Stimulated activated naive CD8-positive, alpha-beta T cell treated with anti-CD3 and anti-CD28 coated beads, Interleukin-15, amount 100 ng/mL, for 72 hours (primary cell): ENCODE measurements at regions not wholly inside any gene's neighbourhood (a gene's known extent, or its start where the extent isn't known, plus 50 kb on each side); places are given as distances from the start of the nearest gene placed in this dataset.

Experiments
- ATAC-seq: fragments of 150-1000 bp; cut with Tn5 transposase; 2 replicates; pipeline ENCODE4 v1.10.0; 2021; ENCODE audit warnings: mild to moderate bottlenecking, moderate library complexity
- DNase-seq, 2 donors: peaks; one replicate each; pipeline ENCODE4 v3.0.0; 2021 to 2022
- H3K27ac Mint-ChIP-seq, 2 donors: one replicate each; pipeline ENCODE4 v1.8.0; 2022; ENCODE audit warnings: mild to moderate bottlenecking in 2 of 2, mixed read lengths in 2 of 2, moderate library complexity in 2 of 2
- H3K27me3 Mint-ChIP-seq: one replicate; pipeline ENCODE4 v1.8.0; 2022; ENCODE audit warnings: mixed read lengths
- H3K4me1 Mint-ChIP-seq: one replicate; pipeline ENCODE4 v1.8.0; 2022; ENCODE audit warnings: mild to moderate bottlenecking, mixed read lengths
- H3K4me3 Mint-ChIP-seq, 2 donors: one replicate each; pipeline ENCODE4 v1.8.0; 2022; ENCODE audit warnings: mild to moderate bottlenecking in 2 of 2, mixed read lengths in 2 of 2, moderate library complexity in 1 of 2
- H3K9me3 Mint-ChIP-seq, 2 donors: one replicate each; pipeline ENCODE4 v1.8.0; 2022; ENCODE audit warnings: mixed read lengths in 2 of 2

DNA sequence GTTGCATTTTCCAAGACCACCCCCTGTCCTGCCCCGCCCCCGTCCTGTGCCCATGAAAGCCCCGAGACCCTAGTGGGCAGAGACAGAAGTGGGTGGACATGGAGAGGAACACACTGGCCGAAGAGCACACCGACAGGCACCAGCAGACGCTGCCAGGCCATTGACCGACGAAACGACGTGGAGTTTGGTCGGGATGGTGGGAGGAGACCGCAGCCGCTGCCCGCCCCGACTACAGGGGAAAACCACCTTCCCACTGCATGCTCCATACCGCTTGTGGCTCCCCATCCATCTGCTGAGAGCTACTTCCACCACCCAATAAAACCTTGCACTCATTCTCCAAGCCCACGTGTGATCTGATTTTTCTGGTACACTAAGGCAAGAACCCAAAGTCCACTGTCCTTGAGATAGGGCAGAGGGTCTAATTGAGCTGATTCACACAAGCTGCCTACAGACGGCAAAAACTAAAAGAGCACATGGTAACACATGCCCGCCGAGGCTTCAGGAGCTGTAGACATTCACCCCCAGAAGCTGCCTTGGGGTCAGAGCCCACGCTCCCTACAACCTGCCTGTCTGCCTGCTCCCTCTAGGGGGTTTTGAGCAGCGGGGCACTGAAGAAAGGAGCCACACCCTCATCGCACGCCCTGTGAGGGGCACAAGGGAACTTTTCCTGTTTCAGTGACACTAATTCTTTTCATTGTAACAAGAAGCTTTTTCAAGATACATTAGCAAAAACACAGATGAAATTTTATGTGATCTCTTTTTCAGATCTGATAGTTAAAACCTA, 81.2 kb upstream of the RAB3GAP2 start:
- Mint-ChIP-seq H3K27me3 (peaks cover 14% of the 10 kb centered on the region), H3K9me3 (no peaks in the 10 kb centered on the region), H3K4me3 (no peak overlapping the region), H3K27ac (no peak overlapping the region), H3K4me1 (no peaks in the 10 kb centered on the region)
- ATAC-seq (no peak), DNase-seq (no peak)

- no peaks in the 10 kb centered on the region for H3K9me3 Mint-ChIP-seq
- no peak for ATAC-seq
- no peak overlapping the region for H3K27ac Mint-ChIP-seq
- no peaks in the 10 kb centered on the region for H3K4me1 Mint-ChIP-seq
- no peak overlapping the region for H3K4me3 Mint-ChIP-seq
- no peak for DNase-seq
- peaks cover 28% of the 10 kb centered on the region for H3K27me3 Mint-ChIP-seq
These were observed 76.0 kb upstream of the RAB3GAP2 start for GRCh38 chr1:220348211-220348610.

DNA sequence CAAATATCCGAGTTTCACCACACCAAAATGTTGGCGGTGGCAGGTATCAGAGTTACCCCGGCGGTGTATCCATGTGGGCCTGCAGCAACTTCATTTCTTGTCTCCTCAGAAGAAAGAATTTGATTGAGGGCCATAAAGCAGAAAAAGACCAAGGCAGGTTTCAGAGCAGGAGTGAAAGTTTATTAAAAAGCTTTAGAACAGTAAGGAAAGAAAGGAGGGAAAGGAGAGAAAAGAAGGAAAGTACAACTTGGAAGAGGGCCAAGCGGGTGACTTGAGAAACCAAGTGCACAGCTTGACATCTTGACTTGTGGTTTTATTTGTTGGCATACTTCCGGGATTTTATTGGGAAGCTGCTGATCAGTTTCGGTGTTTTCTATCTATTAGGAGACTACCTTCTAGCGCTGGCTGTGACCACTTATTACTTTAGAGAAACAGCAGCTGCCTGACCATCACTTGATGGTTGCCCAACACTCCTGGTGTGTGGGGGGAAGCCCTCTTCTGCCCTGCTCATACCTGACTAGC, 75.5 kb upstream of the RAB3GAP2 start:
- Mint-ChIP-seq H3K4me3 (no peak overlapping the region), H3K4me1 (no peaks in the 10 kb centered on the region), H3K27me3 (peaks cover 23% of the 10 kb centered on the region), H3K9me3 (no peaks in the 10 kb centered on the region), H3K27ac (no peak overlapping the region)
- no peak for DNase-seq
- ATAC-seq = no peak

GRCh38 chr1:220344745-220345144, 72.5 kb upstream of the RAB3GAP2 start:
- ATAC-seq (no peak), DNase-seq (no peak)
- Mint-ChIP-seq H3K4me1 (no peaks in the 10 kb centered on the region), H3K4me3 (no peak overlapping the region), H3K27me3 (peaks cover 18% of the 10 kb centered on the region), H3K27ac (no peak overlapping the region), H3K9me3 (no peaks in the 10 kb centered on the region)

DNA sequence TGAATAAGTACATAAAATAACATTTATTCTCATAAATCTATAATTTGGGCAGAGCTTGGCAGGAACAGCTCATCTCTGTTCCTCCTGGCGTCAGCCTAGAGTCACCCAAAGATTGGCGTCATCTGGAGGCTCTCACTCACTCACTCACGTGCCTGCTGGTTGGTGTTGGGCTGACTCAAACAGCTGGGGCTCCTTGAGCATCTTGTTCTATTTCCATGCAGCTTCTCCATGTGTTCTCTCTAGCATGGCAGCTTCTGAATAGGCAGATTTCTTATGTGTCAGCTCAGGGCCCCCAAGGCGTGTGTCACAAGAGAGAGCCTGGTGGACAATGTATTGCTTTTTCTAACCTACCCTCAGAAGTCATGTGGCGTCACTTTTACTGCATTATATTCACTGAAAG, 70.6 kb upstream of the RAB3GAP2 start:
- no peak overlapping the region for H3K27ac Mint-ChIP-seq
- no peaks in the 10 kb centered on the region for H3K9me3 Mint-ChIP-seq
- H3K4me3 Mint-ChIP-seq = no peak overlapping the region
- H3K4me1 Mint-ChIP-seq = no peaks in the 10 kb centered on the region
- ATAC-seq = no peak
- DNase-seq = no peak
- H3K27me3 Mint-ChIP-seq = peaks cover 18% of the 10 kb centered on the region

GRCh38 chr1:220341126-220341525, 68.9 kb upstream of the RAB3GAP2 start:
- ATAC-seq (no peak), DNase-seq (no peak)
- no peak overlapping the region for H3K4me3 Mint-ChIP-seq
- H3K27me3 Mint-ChIP-seq = peaks cover 8% of the 10 kb centered on the region
- no peaks in the 10 kb centered on the region for H3K9me3 Mint-ChIP-seq
- no peaks in the 10 kb centered on the region for H3K4me1 Mint-ChIP-seq
- no peak overlapping the region for H3K27ac Mint-ChIP-seq

DNA sequence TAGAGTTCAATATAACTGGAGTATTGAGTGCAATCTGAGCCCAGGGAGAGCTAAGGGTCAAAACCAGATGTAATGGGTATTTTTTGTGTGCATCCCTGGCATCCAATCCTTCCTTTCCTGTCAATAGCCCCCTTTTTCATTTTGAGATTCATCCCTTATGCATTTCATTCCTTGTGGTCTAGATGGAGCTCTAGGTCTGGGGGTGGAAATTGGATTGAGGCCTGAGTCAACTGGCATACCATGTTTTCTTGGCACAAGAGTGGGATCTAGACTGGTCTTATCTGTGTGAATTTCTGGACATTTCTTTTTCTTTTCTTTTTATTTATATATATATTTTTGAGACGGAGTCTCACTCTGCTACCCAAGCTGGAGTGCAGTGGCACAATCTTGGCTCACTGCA, 67.3 kb upstream of the RAB3GAP2 start:
- Mint-ChIP-seq H3K9me3 (no peaks in the 10 kb centered on the region), H3K4me3 (no peak overlapping the region), H3K27me3 (peaks cover 7% of the 10 kb centered on the region), H3K4me1 (no peaks in the 10 kb centered on the region), H3K27ac (no peak overlapping the region)
- ATAC-seq (no peak), DNase-seq (no peak)

- Mint-ChIP-seq H3K9me3 (no peaks in the 10 kb centered on the region), H3K4me1 (no peaks in the 10 kb centered on the region), H3K27ac (no peak overlapping the region), H3K4me3 (no peak overlapping the region), H3K27me3 (no peaks in the 10 kb centered on the region)
- DNase-seq (no peak), ATAC-seq (no peak)
These were observed 66.5 kb upstream of the RAB3GAP2 start for GRCh38 chr1:220338759-220339158.

GRCh38 chr1:220336391-220337031, 64.3 kb upstream of the RAB3GAP2 start:
- ATAC-seq (no peak), DNase-seq (no peak)
- peaks cover 8% of the 10 kb centered on the region for H3K27me3 Mint-ChIP-seq
- H3K27ac Mint-ChIP-seq = no peak overlapping the region
- no peaks in the 10 kb centered on the region for H3K9me3 Mint-ChIP-seq
- no peaks in the 10 kb centered on the region for H3K4me1 Mint-ChIP-seq
- no peak overlapping the region for H3K4me3 Mint-ChIP-seq

- Mint-ChIP-seq H3K27ac (no peak overlapping the region), H3K4me3 (no peak overlapping the region), H3K27me3 (peaks cover 8% of the 10 kb centered on the region), H3K4me1 (no peaks in the 10 kb centered on the region), H3K9me3 (no peaks in the 10 kb centered on the region)
- DNase-seq = no peak
- no peak for ATAC-seq
These were observed 63.4 kb upstream of the RAB3GAP2 start for GRCh38 chr1:220335668-220336067.

DNA sequence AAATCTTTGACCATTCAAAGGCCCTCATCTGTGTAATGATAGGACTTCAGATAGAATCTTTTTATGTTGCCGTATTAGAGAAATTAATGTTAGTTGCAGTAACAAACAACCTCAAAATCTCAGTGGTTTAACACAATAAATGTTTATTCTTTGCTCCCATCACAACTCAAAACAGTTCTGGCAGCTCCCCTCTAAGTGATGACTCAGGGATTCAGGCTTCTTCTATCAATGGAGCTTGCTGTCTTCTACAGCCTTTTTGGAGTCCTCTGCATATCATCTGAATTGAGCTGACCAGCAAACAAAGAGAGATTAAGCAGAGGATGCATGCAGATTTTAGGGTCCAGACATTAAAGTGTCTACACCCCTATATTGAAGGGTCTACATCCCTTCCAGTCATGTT, 59.1 kb upstream of the RAB3GAP2 start:
- no peak overlapping the region for H3K4me3 Mint-ChIP-seq
- DNase-seq = no peak
- ATAC-seq = no peak

DNA sequence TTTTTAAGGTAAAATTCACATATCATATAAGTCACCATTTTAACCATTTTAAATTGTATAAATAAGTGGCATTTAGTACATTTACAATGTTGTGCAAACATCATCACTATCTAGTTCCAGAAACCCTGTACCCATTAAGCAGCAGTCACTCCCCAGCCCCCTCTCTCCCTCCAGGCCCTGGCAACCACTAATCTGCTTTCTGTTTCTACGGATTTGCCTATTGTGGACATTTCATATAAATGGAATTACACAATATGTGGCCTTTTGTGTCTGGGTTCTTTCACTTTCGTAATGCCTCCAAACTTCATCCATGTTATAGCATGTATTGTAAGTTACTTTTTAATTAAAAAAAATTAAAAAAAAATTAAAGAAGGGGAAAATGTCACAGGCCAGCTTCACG, 58.0 kb upstream of the RAB3GAP2 start:
- no peak for DNase-seq
- Mint-ChIP-seq H3K27me3 (peaks cover 18% of the 10 kb centered on the region), H3K9me3 (no peaks in the 10 kb centered on the region), H3K27ac (no peak overlapping the region), H3K4me3 (no peak overlapping the region), H3K4me1 (no peaks in the 10 kb centered on the region)
- no peak for ATAC-seq

More for the DNA sequence above, 59.1 kb upstream of the RAB3GAP2 start:
- Mint-ChIP-seq H3K27ac (no peak overlapping the region), H3K27me3 (peaks cover 18% of the 10 kb centered on the region), H3K9me3 (no peaks in the 10 kb centered on the region), H3K4me1 (no peaks in the 10 kb centered on the region)

DNA sequence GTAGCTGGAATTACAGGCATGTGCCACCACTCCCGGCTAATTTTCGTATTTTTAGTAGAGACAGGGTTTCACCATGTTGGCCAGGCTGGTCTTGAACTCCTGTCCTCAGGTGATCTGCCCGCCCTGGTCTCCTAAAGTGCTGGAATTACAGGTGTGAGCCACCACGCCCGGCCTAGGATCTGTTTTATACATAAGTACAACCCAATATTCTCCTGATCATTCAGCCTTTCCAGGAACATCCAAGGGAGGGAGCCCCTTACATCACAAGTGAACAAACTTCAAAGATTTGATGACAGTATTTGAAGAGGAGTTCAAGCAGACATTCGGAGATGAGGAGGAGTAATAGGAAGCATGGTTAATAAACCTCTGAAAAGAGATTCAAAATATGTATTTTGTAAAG, 54.9 kb upstream of the RAB3GAP2 start:
- H3K27ac Mint-ChIP-seq = no peak overlapping the region
- ATAC-seq (no peak), DNase-seq (no peak)
- H3K27me3 Mint-ChIP-seq = peaks cover 24% of the 10 kb centered on the region
- no peak overlapping the region for H3K4me3 Mint-ChIP-seq
- H3K4me1 Mint-ChIP-seq = no peaks in the 10 kb centered on the region
- H3K9me3 Mint-ChIP-seq = no peaks in the 10 kb centered on the region

- Mint-ChIP-seq H3K27me3 (peaks cover 19% of the 10 kb centered on the region), H3K9me3 (no peaks in the 10 kb centered on the region), H3K27ac (no peak overlapping the region), H3K4me1 (no peaks in the 10 kb centered on the region), H3K4me3 (no peak overlapping the region)
- DNase-seq (no peak), ATAC-seq (no peak)
These were observed 54.3 kb upstream of the RAB3GAP2 start for GRCh38 chr1:220326578-220326977.

GRCh38 chr1:220325306-220325995, 53.2 kb upstream of the RAB3GAP2 start:
- no peak for ATAC-seq
- Mint-ChIP-seq H3K27ac (no peak overlapping the region), H3K4me3 (no peak overlapping the region), H3K27me3 (peaks cover 18% of the 10 kb centered on the region), H3K4me1 (no peaks in the 10 kb centered on the region), H3K9me3 (no peaks in the 10 kb centered on the region)
- DNase-seq = no peak

DNA sequence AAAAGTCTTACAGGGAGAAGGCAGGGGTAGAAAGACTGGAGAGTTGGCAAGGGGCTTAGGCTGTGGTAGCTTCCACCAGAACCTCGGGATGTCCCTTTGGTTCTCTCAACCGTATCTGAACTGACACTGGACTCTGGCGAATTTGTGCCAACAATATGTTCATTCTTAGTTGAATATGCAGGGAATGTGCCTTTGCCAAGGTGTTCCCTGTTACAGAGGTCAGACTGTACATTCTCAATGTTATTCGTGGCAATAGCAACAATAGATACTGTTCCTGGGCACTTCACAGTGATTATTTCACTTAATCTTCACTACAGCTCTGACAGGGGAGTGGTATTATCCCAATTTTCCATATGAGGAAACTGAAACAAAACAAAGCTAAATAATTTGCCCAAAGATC, 51.5 kb upstream of the RAB3GAP2 start:
- Mint-ChIP-seq H3K27me3 (peaks cover 18% of the 10 kb centered on the region), H3K4me1 (no peaks in the 10 kb centered on the region), H3K27ac (no peak overlapping the region), H3K4me3 (no peak overlapping the region), H3K9me3 (no peaks in the 10 kb centered on the region)
- DNase-seq = no peak
- ATAC-seq = no peak
